GM12873 (cell line): ENCODE measurements at regions not wholly inside any gene's neighbourhood (a gene's known extent, or its start where the extent isn't known, plus 50 kb on each side); places are given as distances from the start of the nearest gene placed in this dataset.

Experiments used
- TF ChIP-seq, protein P1 (sequence below): IDR thresholded peaks from 2 replicates; pipeline ENCODE4 v1.5.1; 2012; ENCODE audit warnings: low read depth, mild to moderate bottlenecking, moderate library complexity, low read length, control low read depth; ENCODE audit not compliant: insufficient read depth; ENCODE audit errors: missing control alignments

GRCh38 chr22:48624401-48624800, 1203.3 kb downstream of the BRD1 start:
- TF ChIP-seq, protein P1, sequence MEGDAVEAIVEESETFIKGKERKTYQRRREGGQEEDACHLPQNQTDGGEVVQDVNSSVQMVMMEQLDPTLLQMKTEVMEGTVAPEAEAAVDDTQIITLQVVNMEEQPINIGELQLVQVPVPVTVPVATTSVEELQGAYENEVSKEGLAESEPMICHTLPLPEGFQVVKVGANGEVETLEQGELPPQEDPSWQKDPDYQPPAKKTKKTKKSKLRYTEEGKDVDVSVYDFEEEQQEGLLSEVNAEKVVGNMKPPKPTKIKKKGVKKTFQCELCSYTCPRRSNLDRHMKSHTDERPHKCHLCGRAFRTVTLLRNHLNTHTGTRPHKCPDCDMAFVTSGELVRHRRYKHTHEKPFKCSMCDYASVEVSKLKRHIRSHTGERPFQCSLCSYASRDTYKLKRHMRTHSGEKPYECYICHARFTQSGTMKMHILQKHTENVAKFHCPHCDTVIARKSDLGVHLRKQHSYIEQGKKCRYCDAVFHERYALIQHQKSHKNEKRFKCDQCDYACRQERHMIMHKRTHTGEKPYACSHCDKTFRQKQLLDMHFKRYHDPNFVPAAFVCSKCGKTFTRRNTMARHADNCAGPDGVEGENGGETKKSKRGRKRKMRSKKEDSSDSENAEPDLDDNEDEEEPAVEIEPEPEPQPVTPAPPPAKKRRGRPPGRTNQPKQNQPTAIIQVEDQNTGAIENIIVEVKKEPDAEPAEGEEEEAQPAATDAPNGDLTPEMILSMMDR: no peak

GRCh38 chr22:48622891-48623545, 1204.7 kb downstream of the BRD1 start:
- TF ChIP-seq, protein P1: no peak

GRCh38 chr22:48621085-48621484, 1206.6 kb downstream of the BRD1 start:
- TF ChIP-seq, protein P1: no peak

- TF ChIP-seq, protein P1: no peak
Observed at GRCh38 chr22:48619721-48620120, 1208.0 kb downstream of the BRD1 start.

GRCh38 chr22:48618326-48618725, 1209.3 kb downstream of the BRD1 start:
- TF ChIP-seq, protein P1: no peak

- TF ChIP-seq, protein P1: no peak
Observed at GRCh38 chr22:48616656-48617055, 1211.0 kb downstream of the BRD1 start.

- TF ChIP-seq, protein P1: no peak
Observed at GRCh38 chr22:48615171-48616008, 1212.3 kb downstream of the BRD1 start.
